LNCaP clone FGC (cell line): ENCODE measurements at regions not wholly inside any gene's neighbourhood (a gene's known extent, or its start where the extent isn't known, plus 50 kb on each side); places are given as distances from the start of the nearest gene placed in this dataset.

Source experiments
- DNase-seq: peaks from one replicate; pipeline ENCODE4 v3.0.0-alpha.2; 2011; ENCODE audit warnings: low read depth
- H3K4me3 ChIP-seq: 2 replicates; pipeline ENCODE4 v1.5.1; 2011; ENCODE audit warnings: mild to moderate bottlenecking, low read depth, low read length, control low read depth
- CTCF ChIP-seq: IDR thresholded peaks from 2 replicates; pipeline ENCODE4 v1.5.1; 2012; ENCODE audit warnings: mild to moderate bottlenecking; ENCODE audit not compliant: control insufficient read depth, insufficient read depth; ENCODE audit errors: extremely low read depth

DNA sequence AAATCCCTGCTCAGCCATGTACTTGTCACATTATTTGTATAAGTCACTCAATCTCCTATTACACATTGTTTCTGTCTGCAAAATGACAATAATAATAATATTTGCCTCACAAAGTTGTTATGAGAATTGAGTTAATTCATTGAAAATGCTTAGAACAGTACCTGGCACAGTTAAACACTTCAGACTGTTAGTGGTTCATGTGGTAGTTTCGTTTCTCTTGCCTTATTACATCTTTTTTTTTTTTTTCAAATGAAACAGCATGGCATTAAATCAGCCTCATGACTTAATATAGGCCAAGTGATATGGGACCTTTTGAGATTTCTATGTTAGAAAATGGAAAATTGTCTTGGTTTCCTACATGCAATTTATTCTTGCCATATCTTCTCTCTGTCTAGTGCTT, 71.0 kb upstream of the CRY1 start:
- H3K4me3 ChIP-seq, result no peak overlapping the region
- DNase-seq, result no peak
- no peak for TF ChIP-seq CTCF

DNA sequence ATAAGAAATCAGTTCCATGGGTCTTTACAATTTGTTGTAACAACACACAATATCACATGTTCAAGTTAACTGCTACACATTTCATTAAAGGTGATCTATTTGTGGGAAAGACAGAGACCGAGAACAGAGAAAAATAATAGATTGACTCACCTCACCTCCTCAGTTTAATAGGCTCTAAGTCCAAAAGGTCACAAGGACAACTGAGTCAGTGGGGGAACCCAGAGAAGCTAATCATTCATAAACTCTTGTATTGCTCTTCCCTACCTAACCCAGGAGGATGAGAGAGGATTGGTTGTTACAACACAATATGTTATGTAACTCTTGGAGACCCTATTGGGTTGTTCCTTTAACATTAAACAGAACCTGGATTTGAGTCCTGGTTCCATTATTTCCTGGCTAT, 72.2 kb upstream of the CRY1 start:
- no peak for DNase-seq
- no peak for TF ChIP-seq CTCF
- H3K4me3 ChIP-seq, result no peak overlapping the region

DNA sequence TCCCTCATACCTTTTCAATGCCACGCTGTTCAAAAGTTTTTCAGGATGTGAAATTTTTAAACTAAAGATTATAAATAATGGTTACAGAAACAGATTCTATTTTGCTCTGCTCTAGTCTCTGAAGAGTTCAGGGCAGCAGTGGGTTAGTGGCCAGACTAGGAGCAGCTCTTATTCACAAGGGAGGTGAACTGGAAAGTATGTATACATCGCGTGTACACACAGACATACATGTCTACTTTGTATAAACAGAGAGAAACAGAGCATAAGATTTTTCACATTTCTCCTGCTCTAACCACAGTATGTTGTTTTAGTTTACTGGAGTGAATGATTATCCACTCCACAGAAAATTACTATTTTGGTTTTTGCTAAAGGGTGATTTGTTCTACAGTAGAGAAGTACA, 74.4 kb upstream of the CRY1 start:
- no peak overlapping the region for H3K4me3 ChIP-seq
- DNase-seq, result no peak
- no peak for TF ChIP-seq CTCF

DNA sequence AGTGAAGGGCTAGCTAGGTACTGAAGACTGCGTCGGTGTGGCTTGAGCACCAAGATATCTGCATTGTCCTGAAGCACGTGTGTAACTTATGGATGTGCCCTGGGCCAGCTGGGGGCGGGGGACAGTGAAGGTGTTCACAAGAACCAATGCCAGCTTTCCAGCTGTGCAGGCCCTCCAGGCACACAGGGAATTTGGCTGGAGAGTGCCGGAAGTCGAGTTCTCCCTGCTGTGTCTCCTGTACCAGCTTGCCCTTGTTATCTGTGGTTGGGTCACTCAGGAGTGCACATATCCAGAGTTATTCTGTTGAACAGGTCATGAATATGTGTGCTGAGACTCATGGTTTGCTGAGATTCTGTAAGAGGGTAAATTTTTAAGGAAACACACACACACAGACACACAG, 75.9 kb upstream of the CRY1 start:
- no peak for TF ChIP-seq CTCF
- no peak for DNase-seq

DNA sequence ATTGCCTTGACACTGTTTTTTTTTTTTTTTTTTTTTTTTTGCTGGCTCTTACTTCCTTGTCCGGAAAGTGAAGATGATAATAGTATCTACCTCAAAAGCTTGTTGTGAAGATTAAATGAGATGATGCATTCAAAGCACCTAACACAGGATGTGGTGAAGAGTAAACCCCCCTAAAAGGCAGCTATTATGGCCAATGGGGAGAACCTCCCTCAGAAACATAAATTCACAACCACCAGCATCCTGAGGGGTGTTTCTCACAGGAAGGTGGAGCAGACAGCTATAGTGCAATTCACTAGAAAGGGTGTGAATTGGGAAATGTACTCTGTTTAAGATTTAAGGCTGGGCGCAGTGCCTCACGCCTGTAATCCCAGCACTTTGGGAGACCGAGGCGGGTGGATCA, 85.4 kb upstream of the CRY1 start:
- no peak for TF ChIP-seq CTCF
- no peak overlapping the region for H3K4me3 ChIP-seq
- no peak for DNase-seq

More for the DNA sequence above, 75.9 kb upstream of the CRY1 start:
- H3K4me3 ChIP-seq, result no peak overlapping the region

DNA sequence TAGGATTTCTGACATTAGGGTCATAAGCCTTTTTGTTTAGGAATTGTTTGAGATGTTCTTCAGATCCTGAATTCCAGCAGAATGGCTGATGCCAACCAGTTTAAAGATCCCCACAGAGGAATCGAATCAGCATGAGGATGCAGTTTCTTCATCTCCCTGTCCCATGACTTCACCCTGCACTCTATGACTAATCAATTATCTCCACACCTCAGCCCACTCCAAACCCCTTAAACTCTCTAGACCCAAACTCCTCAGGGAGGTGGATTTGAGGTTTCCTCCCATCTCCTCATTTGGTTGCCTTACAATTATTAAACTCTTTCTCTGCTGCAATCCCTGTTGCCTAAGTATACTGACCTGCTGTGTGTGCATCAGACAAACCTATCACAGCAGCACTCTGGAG, 86.5 kb upstream of the CRY1 start:
- DNase-seq, result no peak
- TF ChIP-seq CTCF, result no peak
- no peak overlapping the region for H3K4me3 ChIP-seq

DNA sequence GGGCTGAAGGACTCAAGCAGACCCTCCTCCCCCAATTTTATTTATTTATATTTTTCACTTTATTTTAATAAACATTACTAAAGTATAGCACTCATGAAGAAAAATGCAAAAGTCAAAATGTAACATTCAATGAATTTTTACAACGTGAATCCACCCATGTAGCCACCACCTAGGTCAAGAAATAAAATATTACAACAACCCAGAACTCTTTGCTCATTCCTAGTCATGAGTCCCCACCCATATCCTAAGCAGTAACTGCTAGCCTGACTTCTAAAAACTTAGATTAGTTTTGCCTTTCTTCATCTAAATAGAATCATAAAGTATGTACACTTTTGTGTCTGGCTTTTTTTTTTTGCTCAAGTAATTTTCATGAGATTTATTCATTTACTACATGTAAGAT, 86.9 kb upstream of the CRY1 start:
- no peak for TF ChIP-seq CTCF
- no peak for DNase-seq

More for the DNA sequence above, 86.9 kb upstream of the CRY1 start:
- H3K4me3 ChIP-seq, result no peak overlapping the region
